Neural progenitor cell (in vitro differentiated cells): ENCODE measurements at regions not wholly inside any gene's neighbourhood (a gene's known extent, or its start where the extent isn't known, plus 50 kb on each side); places are given as distances from the start of the nearest gene placed in this dataset.

Source experiments
- CTCF ChIP-seq: fragments of 200-600 bp; sonication (generic); IDR thresholded peaks from 2 replicates; pipeline ENCODE4 v1.5.1; 2017; ENCODE audit warnings: antibody characterized with exemption, mild to moderate bottlenecking
- EZH2 ChIP-seq: fragments of 200-600 bp; sonication (generic); IDR thresholded peaks from 2 replicates; pipeline ENCODE4 v1.6.1; 2017; ENCODE audit warnings: antibody characterized with exemption, mild to moderate bottlenecking, moderate library complexity
- EZH2phosphoT487 ChIP-seq: fragments of 200-600 bp; sonication (generic); IDR thresholded peaks from 2 replicates; pipeline ENCODE4 v1.6.1; 2017; ENCODE audit warnings: antibody characterized with exemption

GRCh38 chr12:90896821-90897220 lies 58.2 kb downstream of the CCER1 start:
- TF ChIP-seq CTCF, result no peak
- no peak for TF ChIP-seq EZH2phosphoT487
- TF ChIP-seq EZH2, result no peak
